ENCODE measurements at regions not wholly inside any gene's neighbourhood (a gene's known extent, or its start where the extent isn't known, plus 50 kb on each side); places are given as distances from the start of the nearest gene placed in this dataset.

- peaks cover 0 to 4% of the 10 kb centered on the region in 2 donors for H3K4me1 ChIP-seq (ENCODE audit: control insufficient read depth in 2 of 2, insufficient read depth in 1 of 2, low read depth in 1 of 2, low read length in 2 of 2)
- no peak overlapping the region for H2BK12ac ChIP-seq (ENCODE audit: low read length)
- no peak overlapping the region for H3K4ac ChIP-seq (ENCODE audit: low read length)
- no peak overlapping the region for H2AK5ac ChIP-seq (ENCODE audit: low read depth, low read length)
- peaks cover 0 to 16% (median 0%) of the 10 kb centered on the region in 3 experiments for H3K27me3 ChIP-seq (ENCODE audit: control insufficient read depth in 3 of 3, insufficient read depth in 3 of 3, low read depth in 1 of 3, low read length in 3 of 3)
- no peak overlapping the region for H3K14ac ChIP-seq (ENCODE audit: low read length)
- peaks cover 0 to 2% of the 10 kb centered on the region in 2 donors for H3K9me3 ChIP-seq (replicated peaks in 1 of 2; ENCODE audit: control insufficient read depth in 2 of 2, insufficient read depth in 1 of 2, low read depth in 1 of 2, low read length in 2 of 2)
- no peaks in the 10 kb centered on the region for H3K79me1 ChIP-seq (ENCODE audit: low read depth, low read length)
- no CpG with 5 or more reads among the region's 6 CpGs for WGBS, 2 donors (ENCODE audit: extremely low coverage in 2 of 2, insufficient read length in 2 of 2, insufficient replicate concordance in 1 of 2)
- no peak overlapping the region for H3K18ac ChIP-seq (ENCODE audit: low read length)
- no peak overlapping the region for H3K4me2 ChIP-seq (ENCODE audit: insufficient read depth, low read length, poor library complexity, severe bottlenecking)
- DNase-seq (ENCODE audit: low spot score): no peak
- H2AFZ ChIP-seq (ENCODE audit: low read length): no peak overlapping the region
- H2BK120ac ChIP-seq (ENCODE audit: low read depth, low read length): no peak overlapping the region
- no peak overlapping the region for H4K8ac ChIP-seq (ENCODE audit: low read depth, low read length)
- no peak overlapping the region for H3K9ac ChIP-seq (ENCODE audit: low read depth, low read length, poor library complexity)
- no peaks in the 10 kb centered on the region for H3K36me3 ChIP-seq (replicated peaks in 1 of 2; ENCODE audit: control insufficient read depth in 2 of 2, insufficient read depth in 2 of 2, low read length in 2 of 2)
- no peak overlapping the region for H2BK15ac ChIP-seq (ENCODE audit: low read length)
- no peak overlapping the region for H3K23ac ChIP-seq (ENCODE audit: low read depth, low read length, poor library complexity)
- no peak overlapping the region for H2BK5ac ChIP-seq (ENCODE audit: low read length)
- H3K27ac ChIP-seq (replicated peaks; ENCODE audit: low read length): no peak overlapping the region
- H4K91ac ChIP-seq (ENCODE audit: low read depth, low read length, poor library complexity): no peak overlapping the region
- H3K4me3 ChIP-seq (ENCODE audit: low read length in 2 of 2): no peak overlapping the region
These were observed 173.8 kb upstream of the PITX1 start for GRCh38 chr5:135207866-135208265.

- Histone ChIP-seq H3K36me3 (replicated peaks in 1 of 2; ENCODE audit: control insufficient read depth in 2 of 2, insufficient read depth in 2 of 2, low read length in 2 of 2) (no peaks in the 10 kb centered on the region), H3K4ac (ENCODE audit: low read length) (no peak overlapping the region), H2BK12ac (ENCODE audit: low read length) (no peak overlapping the region), H2AFZ (ENCODE audit: low read length) (no peak overlapping the region), H3K79me1 (ENCODE audit: low read depth, low read length) (no peaks in the 10 kb centered on the region), H3K9ac (ENCODE audit: low read depth, low read length, poor library complexity) (no peak overlapping the region), H3K9me3 (replicated peaks in 1 of 2; ENCODE audit: control insufficient read depth in 2 of 2, insufficient read depth in 1 of 2, low read depth in 1 of 2, low read length in 2 of 2) (peaks cover 2 to 4% of the 10 kb centered on the region in 2 donors), H2AK5ac (ENCODE audit: low read depth, low read length) (no peak overlapping the region), H2BK120ac (ENCODE audit: low read depth, low read length) (no peak overlapping the region), H2BK15ac (ENCODE audit: low read length) (no peak overlapping the region), H3K14ac (ENCODE audit: low read length) (no peak overlapping the region), H3K18ac (ENCODE audit: low read length) (no peak overlapping the region), H4K8ac (ENCODE audit: low read depth, low read length) (no peak overlapping the region), H3K4me1 (ENCODE audit: control insufficient read depth in 2 of 2, insufficient read depth in 1 of 2, low read depth in 1 of 2, low read length in 2 of 2) (peaks cover 0 to 4% of the 10 kb centered on the region in 2 donors), H3K4me3 (ENCODE audit: low read length in 2 of 2) (no peak overlapping the region), H3K27ac (replicated peaks; ENCODE audit: low read length) (no peak overlapping the region), H3K27me3 (ENCODE audit: control insufficient read depth in 3 of 3, insufficient read depth in 3 of 3, low read depth in 1 of 3, low read length in 3 of 3) (peaks cover 0 to 12% (median 0%) of the 10 kb centered on the region in 3 experiments), H2BK5ac (ENCODE audit: low read length) (no peak overlapping the region), H3K4me2 (ENCODE audit: insufficient read depth, low read length, poor library complexity, severe bottlenecking) (no peak overlapping the region), H3K23ac (ENCODE audit: low read depth, low read length, poor library complexity) (no peak overlapping the region), H4K91ac (ENCODE audit: low read depth, low read length, poor library complexity) (no peak overlapping the region)
- no CpG with 5 or more reads among the region's 3 CpGs for whole genome bisulfite sequencing, 2 donors (ENCODE audit: extremely low coverage in 2 of 2, insufficient read length in 2 of 2, insufficient replicate concordance in 1 of 2)
- DNase-seq (ENCODE audit: low spot score): no peak
These were observed 172.8 kb upstream of the PITX1 start for GRCh38 chr5:135206862-135207261.

GRCh38 chr5:135205632-135206349 is 171.8 kb upstream of the PITX1 start:
- Histone ChIP-seq H3K4me2 (ENCODE audit: insufficient read depth, low read length, poor library complexity, severe bottlenecking) (no peak overlapping the region), H2AK5ac (ENCODE audit: low read depth, low read length) (no peak overlapping the region), H3K27me3 (ENCODE audit: control insufficient read depth in 3 of 3, insufficient read depth in 3 of 3, low read depth in 1 of 3, low read length in 3 of 3) (peaks cover 0 to 5% (median 0%) of the 10 kb centered on the region in 3 experiments), H2AFZ (ENCODE audit: low read length) (no peak overlapping the region), H3K79me1 (ENCODE audit: low read depth, low read length) (no peaks in the 10 kb centered on the region), H3K9me3 (replicated peaks in 1 of 2; ENCODE audit: control insufficient read depth in 2 of 2, insufficient read depth in 1 of 2, low read depth in 1 of 2, low read length in 2 of 2) (peaks cover 2 to 4% of the 10 kb centered on the region in 2 donors), H3K4ac (ENCODE audit: low read length) (no peak overlapping the region), H2BK120ac (ENCODE audit: low read depth, low read length) (no peak overlapping the region), H3K18ac (ENCODE audit: low read length) (no peak overlapping the region), H3K36me3 (replicated peaks in 1 of 2; ENCODE audit: control insufficient read depth in 2 of 2, insufficient read depth in 2 of 2, low read length in 2 of 2) (no peaks in the 10 kb centered on the region), H3K14ac (ENCODE audit: low read length) (no peak overlapping the region), H4K8ac (ENCODE audit: low read depth, low read length) (no peak overlapping the region), H2BK15ac (ENCODE audit: low read length) (no peak overlapping the region), H3K23ac (ENCODE audit: low read depth, low read length, poor library complexity) (no peak overlapping the region), H2BK12ac (ENCODE audit: low read length) (no peak overlapping the region), H3K9ac (ENCODE audit: low read depth, low read length, poor library complexity) (no peak overlapping the region), H3K4me1 (ENCODE audit: control insufficient read depth in 2 of 2, insufficient read depth in 1 of 2, low read depth in 1 of 2, low read length in 2 of 2) (peaks cover 0 to 4% of the 10 kb centered on the region in 2 donors), H2BK5ac (ENCODE audit: low read length) (no peak overlapping the region), H3K4me3 (ENCODE audit: low read length in 2 of 2) (no peak overlapping the region), H3K27ac (replicated peaks; ENCODE audit: low read length) (no peak overlapping the region), H4K91ac (ENCODE audit: low read depth, low read length, poor library complexity) (no peak overlapping the region)
- WGBS, 2 donors (ENCODE audit: extremely low coverage in 2 of 2, insufficient read length in 2 of 2, insufficient replicate concordance in 1 of 2): no CpG with 5 or more reads among the region's 3 CpGs
- DNase-seq (ENCODE audit: low spot score): no peak

- no peak overlapping the region for H2BK120ac ChIP-seq (ENCODE audit: low read depth, low read length)
- H3K4me3 ChIP-seq (ENCODE audit: low read length in 2 of 2): no peak overlapping the region
- H3K14ac ChIP-seq (ENCODE audit: low read length): no peak overlapping the region
- H2BK15ac ChIP-seq (ENCODE audit: low read length): no peak overlapping the region
- H2BK12ac ChIP-seq (ENCODE audit: low read length): no peak overlapping the region
- no peaks in the 10 kb centered on the region for H3K79me1 ChIP-seq (ENCODE audit: low read depth, low read length)
- no peak overlapping the region for H4K8ac ChIP-seq (ENCODE audit: low read depth, low read length)
- H3K18ac ChIP-seq (ENCODE audit: low read length): no peak overlapping the region
- no peak overlapping the region for H3K4ac ChIP-seq (ENCODE audit: low read length)
- no peak overlapping the region for H2AK5ac ChIP-seq (ENCODE audit: low read depth, low read length)
- H3K4me1 ChIP-seq (ENCODE audit: control insufficient read depth in 2 of 2, insufficient read depth in 1 of 2, low read depth in 1 of 2, low read length in 2 of 2): peaks cover 0 to 3% of the 10 kb centered on the region in 2 donors
- no peak overlapping the region for H3K27ac ChIP-seq (replicated peaks; ENCODE audit: low read length)
- no peak overlapping the region for H3K4me2 ChIP-seq (ENCODE audit: insufficient read depth, low read length, poor library complexity, severe bottlenecking)
- no peak overlapping the region for H3K23ac ChIP-seq (ENCODE audit: low read depth, low read length, poor library complexity)
- no peak overlapping the region for H2BK5ac ChIP-seq (ENCODE audit: low read length)
- H3K9me3 ChIP-seq (replicated peaks in 1 of 2; ENCODE audit: control insufficient read depth in 2 of 2, insufficient read depth in 1 of 2, low read depth in 1 of 2, low read length in 2 of 2): peaks cover 2 to 4% of the 10 kb centered on the region in 2 donors
- WGBS, 2 donors (ENCODE audit: extremely low coverage in 2 of 2, insufficient read length in 2 of 2, insufficient replicate concordance in 1 of 2): no CpG with 5 or more reads among the region's 1 CpG
- no peak overlapping the region for H3K9ac ChIP-seq (ENCODE audit: low read depth, low read length, poor library complexity)
- H4K91ac ChIP-seq (ENCODE audit: low read depth, low read length, poor library complexity): no peak overlapping the region
- DNase-seq (ENCODE audit: low spot score): no peak
- no peaks in the 10 kb centered on the region for H3K36me3 ChIP-seq (replicated peaks in 1 of 2; ENCODE audit: control insufficient read depth in 2 of 2, insufficient read depth in 2 of 2, low read length in 2 of 2)
- H3K27me3 ChIP-seq (ENCODE audit: control insufficient read depth in 3 of 3, insufficient read depth in 3 of 3, low read depth in 1 of 3, low read length in 3 of 3): no peaks in the 10 kb centered on the region
- no peak overlapping the region for H2AFZ ChIP-seq (ENCODE audit: low read length)
These were observed 170.1 kb upstream of the PITX1 start for GRCh38 chr5:135204151-135204600.

Data from neuronal stem cell (in vitro differentiated cells).